ENCODE measurements at regions not wholly inside any gene's neighbourhood (a gene's known extent, or its start where the extent isn't known, plus 50 kb on each side); places are given as distances from the start of the nearest gene placed in this dataset.
A peak's percentile ranks its signal among the peaks of the same experiment; 100 is the strongest.

DNA sequence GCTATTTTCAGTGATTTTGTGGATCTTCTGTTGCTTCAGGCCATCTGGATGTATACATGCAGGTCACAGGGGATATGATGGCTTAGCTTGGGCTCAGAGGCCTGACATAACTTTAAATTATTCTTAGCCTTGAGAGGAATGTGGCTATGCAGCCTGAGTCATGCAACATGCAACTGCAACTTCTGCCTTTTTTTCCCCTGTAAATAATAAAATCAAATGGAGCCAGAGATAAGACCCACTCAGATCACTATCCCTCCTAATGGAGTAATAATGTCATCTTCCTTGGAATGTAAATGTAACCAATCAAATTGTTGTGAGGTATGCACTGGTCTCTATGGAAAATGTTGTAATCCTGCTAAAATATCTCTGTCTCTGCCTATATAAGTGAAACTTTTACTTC, 54.9 kb downstream of the MAGEB17 start:
- peaks cover 9% of the 10 kb centered on the region for H3K36me3 Mint-ChIP-seq (ENCODE audit: insufficient read depth)
- H3K27ac Mint-ChIP-seq, result no peak overlapping the region
- no peak for DNase-seq (ENCODE audit: low spot score, unreplicated experiment)
- TF ChIP-seq, protein P1, sequence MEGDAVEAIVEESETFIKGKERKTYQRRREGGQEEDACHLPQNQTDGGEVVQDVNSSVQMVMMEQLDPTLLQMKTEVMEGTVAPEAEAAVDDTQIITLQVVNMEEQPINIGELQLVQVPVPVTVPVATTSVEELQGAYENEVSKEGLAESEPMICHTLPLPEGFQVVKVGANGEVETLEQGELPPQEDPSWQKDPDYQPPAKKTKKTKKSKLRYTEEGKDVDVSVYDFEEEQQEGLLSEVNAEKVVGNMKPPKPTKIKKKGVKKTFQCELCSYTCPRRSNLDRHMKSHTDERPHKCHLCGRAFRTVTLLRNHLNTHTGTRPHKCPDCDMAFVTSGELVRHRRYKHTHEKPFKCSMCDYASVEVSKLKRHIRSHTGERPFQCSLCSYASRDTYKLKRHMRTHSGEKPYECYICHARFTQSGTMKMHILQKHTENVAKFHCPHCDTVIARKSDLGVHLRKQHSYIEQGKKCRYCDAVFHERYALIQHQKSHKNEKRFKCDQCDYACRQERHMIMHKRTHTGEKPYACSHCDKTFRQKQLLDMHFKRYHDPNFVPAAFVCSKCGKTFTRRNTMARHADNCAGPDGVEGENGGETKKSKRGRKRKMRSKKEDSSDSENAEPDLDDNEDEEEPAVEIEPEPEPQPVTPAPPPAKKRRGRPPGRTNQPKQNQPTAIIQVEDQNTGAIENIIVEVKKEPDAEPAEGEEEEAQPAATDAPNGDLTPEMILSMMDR (IDR thresholded peaks at IDR 0.05; ENCODE audit: unreplicated experiment), result no peak
- H3K4me3 Mint-ChIP-seq (ENCODE audit: low read depth), result no peak overlapping the region
- no peaks in the 10 kb centered on the region for H3K4me1 Mint-ChIP-seq (ENCODE audit: low read depth)
- H3K27me3 Mint-ChIP-seq, result no peaks in the 10 kb centered on the region
- H3K9me3 Mint-ChIP-seq (ENCODE audit: low read depth), result peaks cover 27% of the 10 kb centered on the region

DNA sequence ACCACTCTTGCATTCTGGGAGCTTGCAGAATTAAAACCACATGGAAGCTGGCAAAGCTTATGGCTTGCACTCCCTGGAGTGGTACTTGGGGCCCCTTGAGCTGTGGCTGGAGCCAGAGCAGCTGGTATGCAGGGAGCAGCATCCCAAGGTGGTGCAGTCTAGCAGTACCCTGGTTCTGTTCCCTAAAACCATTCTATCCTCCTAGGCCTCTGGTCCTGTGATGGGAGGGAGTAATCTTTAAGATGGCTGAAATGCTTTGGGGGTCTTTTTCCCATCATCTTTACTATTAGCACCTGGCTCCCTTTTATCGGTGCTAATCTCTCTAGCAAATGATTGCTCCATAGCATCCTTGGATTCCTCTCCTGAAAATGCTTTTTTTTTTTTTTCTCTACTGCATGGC, 56.1 kb downstream of the MAGEB17 start:
- no peaks in the 10 kb centered on the region for H3K4me1 Mint-ChIP-seq (ENCODE audit: low read depth)
- DNase-seq (ENCODE audit: low spot score, unreplicated experiment), result no peak
- H3K9me3 Mint-ChIP-seq (ENCODE audit: low read depth), result peaks cover 27% of the 10 kb centered on the region
- no peaks in the 10 kb centered on the region for H3K27me3 Mint-ChIP-seq
- no peak overlapping the region for H3K27ac Mint-ChIP-seq
- no peak overlapping the region for H3K4me3 Mint-ChIP-seq (ENCODE audit: low read depth)
- TF ChIP-seq, protein P1 (IDR thresholded peaks at IDR 0.05; ENCODE audit: unreplicated experiment), result no peak
- H3K36me3 Mint-ChIP-seq (ENCODE audit: insufficient read depth), result peaks cover 9% of the 10 kb centered on the region

DNA sequence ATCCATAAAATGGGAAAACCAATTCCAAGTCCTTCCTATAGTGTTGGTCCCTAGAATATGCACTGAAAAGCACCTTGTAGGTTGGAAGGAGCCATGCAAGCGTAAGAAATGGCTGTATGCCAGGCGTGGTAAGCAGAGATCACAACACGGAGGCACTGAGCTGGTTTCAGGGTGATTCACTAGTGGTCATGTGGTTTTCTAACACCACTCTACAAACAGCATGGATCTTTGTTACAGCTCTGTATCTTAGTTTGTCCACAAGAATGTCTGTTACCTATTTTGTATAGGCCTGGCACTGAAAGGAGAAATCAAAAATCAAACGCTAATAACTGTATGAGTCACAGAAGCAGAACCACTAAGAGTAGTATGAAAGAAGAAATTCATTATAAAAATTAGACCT, 71.9 kb downstream of the MAGEB17 start:
- TF ChIP-seq, protein P1 (IDR thresholded peaks at IDR 0.05; ENCODE audit: unreplicated experiment), result no peak
- Mint-ChIP-seq H3K4me3 (ENCODE audit: low read depth) (no peak overlapping the region), H3K27ac (peak overlapping the region; percentile 92), H3K9me3 (ENCODE audit: low read depth) (peaks cover 11% of the 10 kb centered on the region), H3K27me3 (no peaks in the 10 kb centered on the region), H3K36me3 (ENCODE audit: insufficient read depth) (peaks cover 6% of the 10 kb centered on the region), H3K4me1 (ENCODE audit: low read depth) (peaks cover 22% of the 10 kb centered on the region)
- no peak for DNase-seq (ENCODE audit: low spot score, unreplicated experiment)

DNA sequence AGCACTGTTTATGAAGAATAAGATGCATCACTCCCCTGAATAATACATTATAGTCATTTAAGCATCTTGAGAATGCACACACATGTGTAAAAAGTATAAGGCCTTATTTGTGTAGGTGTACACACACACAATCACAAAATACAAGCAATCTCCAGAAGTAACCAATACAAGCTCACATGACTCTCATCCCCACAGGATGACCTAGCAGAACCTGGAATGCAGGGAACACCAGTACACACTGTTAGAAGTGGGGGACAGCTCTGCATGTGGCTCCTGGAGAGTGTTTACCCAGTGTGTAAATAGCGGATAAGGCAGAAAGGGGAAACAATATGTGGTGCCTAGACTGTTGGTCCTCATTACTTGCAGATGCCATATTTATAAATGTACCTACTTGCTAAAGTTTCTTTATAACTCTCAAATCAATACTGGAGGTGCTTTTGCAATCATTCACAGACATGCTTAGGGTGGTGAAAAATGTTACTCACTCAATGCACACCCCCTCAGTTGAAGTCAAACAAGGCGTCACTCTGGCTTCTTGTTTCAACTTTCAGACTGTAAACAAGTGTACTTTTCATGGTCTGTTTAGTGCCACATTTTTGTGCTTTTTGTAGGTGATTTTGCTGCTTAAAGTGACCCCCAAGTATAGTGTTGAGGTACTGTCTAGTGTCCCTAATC, 73.1 kb downstream of the MAGEB17 start:
- TF ChIP-seq, protein P1 (IDR thresholded peaks at IDR 0.05; ENCODE audit: unreplicated experiment), result no peak
- DNase-seq (ENCODE audit: low spot score, unreplicated experiment), result no peak
- H3K36me3 Mint-ChIP-seq (ENCODE audit: insufficient read depth), result peaks cover 5% of the 10 kb centered on the region
- H3K4me3 Mint-ChIP-seq (ENCODE audit: low read depth), result no peak overlapping the region
- H3K27ac Mint-ChIP-seq, result peak overlapping the region; percentile 88
- H3K9me3 Mint-ChIP-seq (ENCODE audit: low read depth), result peaks cover 9% of the 10 kb centered on the region
- H3K4me1 Mint-ChIP-seq (ENCODE audit: low read depth), result peaks cover 22% of the 10 kb centered on the region
- H3K27me3 Mint-ChIP-seq, result no peaks in the 10 kb centered on the region

- peaks cover 4% of the 10 kb centered on the region for H3K36me3 Mint-ChIP-seq (ENCODE audit: insufficient read depth)
- H3K4me3 Mint-ChIP-seq (ENCODE audit: low read depth), result no peak overlapping the region
- TF ChIP-seq, protein P1 (IDR thresholded peaks at IDR 0.05; ENCODE audit: unreplicated experiment), result no peak
- no peak for DNase-seq (ENCODE audit: low spot score, unreplicated experiment)
- H3K27me3 Mint-ChIP-seq, result no peaks in the 10 kb centered on the region
- H3K27ac Mint-ChIP-seq, result peak overlapping the region; percentile 88
- peaks cover 8% of the 10 kb centered on the region for H3K9me3 Mint-ChIP-seq (ENCODE audit: low read depth)
- peaks cover 22% of the 10 kb centered on the region for H3K4me1 Mint-ChIP-seq (ENCODE audit: low read depth)
Observed at GRCh38 chrX:16240968-16241367, 73.7 kb downstream of the MAGEB17 start.

All from progenitor cell of endocrine pancreas (in vitro differentiated cells).